Head of caudate nucleus (tissue), 42 donors: ENCODE measurements at regions not wholly inside any gene's neighbourhood (a gene's known extent, or its start where the extent isn't known, plus 50 kb on each side); places are given as distances from the start of the nearest gene placed in this dataset.
"Not testable (repeated sequence)": the region's sequence is repeated elsewhere in the genome, so short reads cannot be mapped to it uniquely, and the experiment has no call there.

Source experiments
- DNase-seq, 42 donors: peaks; one replicate each; pipeline versions ENCODE4 v3.0.0 to v3.0.0-alpha.2; 2020 to 2021; ENCODE audit warnings: mixed read lengths in 7 of 42
- intact Hi-C: fragments of 100-400 bp; cut with DNase I; formaldehyde crosslinking; loops from one replicate; pipeline ENCODE4 v1.15.0; 2022

GRCh38 chr12:89166525-89166934, 185.8 kb downstream of the DUSP6 start:
- intact Hi-C loops, result no loop called here
- no peak for DNase-seq

- DNase-seq, result no peak
- intact Hi-C loops, result no loop called here
These were observed 186.2 kb downstream of the DUSP6 start for GRCh38 chr12:89166121-89166520.

GRCh38 chr12:89165703-89166102, 186.6 kb downstream of the DUSP6 start:
- intact Hi-C loops, result no loop called here
- no peak for DNase-seq

GRCh38 chr12:89163918-89164317, 188.4 kb downstream of the DUSP6 start:
- intact Hi-C loops, result no loop called here
- DNase-seq, result no peak

- peak in 24 of 42 donors; percentile 6 to 57 (median 22) for DNase-seq
These were observed 189.6 kb downstream of the DUSP6 start for GRCh38 chr12:89162589-89163261.

GRCh38 chr12:89161557-89161956, 190.7 kb downstream of the DUSP6 start:
- intact Hi-C loops, result no loop called here

More at GRCh38 chr12:89162589-89163261, 189.6 kb downstream of the DUSP6 start:
- intact Hi-C loops, result no loop called here

GRCh38 chr12:89160716-89161123, 191.6 kb downstream of the DUSP6 start:
- intact Hi-C loops, result no loop called here
- DNase-seq, result peak in 11 of 42 donors; percentile 4 to 41 (median 13)

More at GRCh38 chr12:89161557-89161956, 190.7 kb downstream of the DUSP6 start:
- DNase-seq, result no peak

GRCh38 chr12:89157413-89157812, 194.9 kb downstream of the DUSP6 start:
- no peak for DNase-seq
- intact Hi-C loops, result no loop called here

- no peak for DNase-seq
- intact Hi-C loops, result no loop called here
These were observed 195.4 kb downstream of the DUSP6 start for GRCh38 chr12:89156862-89157262.

GRCh38 chr12:89156340-89156739, 196.0 kb downstream of the DUSP6 start:
- DNase-seq, result no peak
- intact Hi-C loops, result no loop called here

- no peak for DNase-seq
- intact Hi-C loops, result no loop called here
These were observed 196.5 kb downstream of the DUSP6 start for GRCh38 chr12:89155826-89156225.

GRCh38 chr12:89154743-89155499, 197.4 kb downstream of the DUSP6 start:
- intact Hi-C loops, result no loop called here
- DNase-seq, result no peak

GRCh38 chr12:89153341-89153740, 199.0 kb downstream of the DUSP6 start:
- intact Hi-C loops, result no loop called here
- DNase-seq, result no peak

- intact Hi-C loops, result no loop called here
These were observed 200.8 kb downstream of the DUSP6 start for GRCh38 chr12:89151536-89151935.

GRCh38 chr12:89150789-89151188, 201.5 kb downstream of the DUSP6 start:
- DNase-seq, intact Hi-C loops: not testable (repeated sequence)

More at GRCh38 chr12:89151536-89151935, 200.8 kb downstream of the DUSP6 start:
- DNase-seq, result no peak

- peak in 3 of 42 donors; percentile 11 to 28 (median 20) for DNase-seq
- intact Hi-C loops, result no loop called here
These were observed 211.6 kb downstream of the DUSP6 start for GRCh38 chr12:89140602-89141238.

GRCh38 chr12:89140141-89140540, 212.2 kb downstream of the DUSP6 start:
- intact Hi-C loops, result no loop called here
- DNase-seq, result no peak

- DNase-seq, result no peak
- intact Hi-C loops, result no loop called here
These were observed 212.9 kb downstream of the DUSP6 start for GRCh38 chr12:89139390-89139789.

GRCh38 chr12:89138048-89138852, 214.1 kb downstream of the DUSP6 start:
- intact Hi-C loops, result no loop called here

More at GRCh38 chr12:89138048-89138852, 214.1 kb downstream of the DUSP6 start:
- no peak for DNase-seq
